Activated CD8-positive, alpha-beta T cell treated with anti-CD3 and anti-CD28 coated beads for 36 hours (primary cell): ENCODE measurements at regions not wholly inside any gene's neighbourhood (a gene's known extent, or its start where the extent isn't known, plus 50 kb on each side); places are given as distances from the start of the nearest gene placed in this dataset.

Experiments
- ATAC-seq: fragments of 200-7000 bp; cut with Tn5 transposase; one replicate; pipeline ENCODE4 v1.10.0; 2021; ENCODE audit warnings: mild to moderate bottlenecking, moderate library complexity
- CTCF ChIA-PET: fragments of 350-600 bp; sonication (Branson Sonifier 250); formaldehyde crosslinking; loops from one replicate; lab custom pipeline; 2021; ENCODE audit warnings: antibody characterized with exemption; lab: Charles Lee
- POLR2A ChIA-PET: fragments of 350-600 bp; sonication (Branson Sonifier 250); formaldehyde crosslinking; loops from one replicate; lab custom pipeline; 2021; ENCODE audit warnings: antibody characterized with exemption; lab: Charles Lee
- DNase-seq: peaks from one replicate; pipeline ENCODE4 v3.0.0-alpha.2; 2020
- H3K27ac Mint-ChIP-seq: one replicate; pipeline ENCODE4 v1.8.0; 2021; ENCODE audit warnings: mild to moderate bottlenecking, mixed read lengths
- H3K27me3 Mint-ChIP-seq: one replicate; pipeline ENCODE4 v1.8.0; 2021; ENCODE audit warnings: mixed read lengths
- H3K36me3 Mint-ChIP-seq: one replicate; pipeline ENCODE4 v1.8.0; 2021; ENCODE audit warnings: low read depth, mixed read lengths
- H3K4me1 Mint-ChIP-seq: one replicate; pipeline ENCODE4 v1.8.0; 2021; ENCODE audit warnings: low read depth, mixed read lengths
- H3K4me3 Mint-ChIP-seq: one replicate; pipeline ENCODE4 v1.8.0; 2021; ENCODE audit warnings: mild to moderate bottlenecking, moderate library complexity, mixed read lengths
- H3K9me3 Mint-ChIP-seq: one replicate; pipeline ENCODE4 v1.8.0; 2021; ENCODE audit warnings: mixed read lengths
- CTCF ChIP-seq: fragments of 200-600 bp; IDR thresholded peaks from one replicate; pipeline ENCODE4 v1.8.0; 2022; ENCODE audit warnings: antibody characterized with exemption, mild to moderate bottlenecking
- intact Hi-C: fragments of 100-400 bp; cut with micrococcal nuclease; formaldehyde crosslinking; loops from one replicate; pipeline ENCODE4 v1.10.0; 2022

DNA sequence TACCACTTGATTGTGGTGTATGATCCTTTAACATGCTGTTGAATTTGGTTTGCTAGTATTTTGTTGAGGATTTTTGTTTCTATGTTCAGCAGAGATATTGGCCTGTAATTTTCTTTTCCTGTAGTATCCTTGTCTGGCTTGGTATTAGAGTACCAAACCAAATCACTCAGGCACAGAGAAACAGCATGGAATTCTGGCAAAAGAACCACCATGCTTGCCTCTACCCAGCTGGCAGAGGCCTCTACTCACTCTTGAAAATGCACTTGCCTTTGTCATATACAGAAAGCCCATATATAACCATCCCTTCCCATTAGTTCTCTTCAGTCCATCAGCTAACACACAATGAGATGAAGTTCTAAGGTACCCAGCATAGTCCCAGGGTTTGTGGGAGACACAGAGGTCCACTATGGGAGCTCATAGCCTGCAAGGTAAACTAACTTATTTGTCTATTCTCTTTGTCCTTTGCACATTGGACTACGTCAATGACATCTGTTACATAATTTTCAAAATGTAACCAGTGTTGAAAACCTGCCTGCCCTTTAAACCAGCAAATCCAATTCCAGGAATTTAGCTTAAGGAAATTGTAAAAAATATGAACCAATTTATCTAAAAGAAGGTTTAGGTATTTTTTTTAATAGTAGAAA is 82.1 kb upstream of the POMGNT2 start:
- ChIA-PET CTCF (no interaction called here), POLR2A (no interaction called here)
- Mint-ChIP-seq H3K27me3 (no peaks in the 10 kb centered on the region), H3K9me3 (peaks cover 12% of the 10 kb centered on the region), H3K27ac (no peak overlapping the region), H3K36me3 (peaks cover 2% of the 10 kb centered on the region), H3K4me3 (no peak overlapping the region), H3K4me1 (peaks cover 17% of the 10 kb centered on the region)
- ATAC-seq (no peak), DNase-seq (no peak)
- TF ChIP-seq CTCF = no peak
- intact Hi-C loops = no loop called here

DNA sequence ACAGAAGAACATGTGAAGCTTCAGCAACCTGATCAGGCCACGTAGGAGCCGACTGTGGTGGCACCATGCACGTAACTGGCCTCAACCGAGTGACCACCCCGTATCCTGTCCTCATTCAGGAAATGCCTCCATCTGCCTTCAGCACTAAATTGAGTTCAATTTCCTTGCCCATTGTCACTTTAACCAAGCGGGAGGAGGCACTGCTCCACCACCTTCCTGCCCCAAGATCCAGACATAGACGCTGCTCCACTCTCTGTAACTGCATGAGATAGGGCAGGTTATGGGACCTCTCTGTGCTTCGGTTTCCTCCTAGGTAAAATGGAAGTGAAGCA is 80.1 kb upstream of the POMGNT2 start:
- H3K4me1 Mint-ChIP-seq = peaks cover 17% of the 10 kb centered on the region
- ChIA-PET CTCF (interaction anchor here (1.0 kb wide), 1 partner anchor 10 kb away, joined by 3 read pairs; no protein-coding TSS in a partner anchor), POLR2A (interaction anchor here (0.8 kb wide), 1 partner anchor 27 kb away, joined by 3 read pairs; no protein-coding TSS in a partner anchor)
- no peaks in the 10 kb centered on the region for H3K27me3 Mint-ChIP-seq
- ATAC-seq (no peak), DNase-seq (no peak)
- intact Hi-C loops = no loop called here
- H3K4me3 Mint-ChIP-seq = no peak overlapping the region
- H3K36me3 Mint-ChIP-seq = peaks cover 2% of the 10 kb centered on the region
- TF ChIP-seq CTCF = no peak
- H3K9me3 Mint-ChIP-seq = peaks cover 13% of the 10 kb centered on the region
- no peak overlapping the region for H3K27ac Mint-ChIP-seq

DNA sequence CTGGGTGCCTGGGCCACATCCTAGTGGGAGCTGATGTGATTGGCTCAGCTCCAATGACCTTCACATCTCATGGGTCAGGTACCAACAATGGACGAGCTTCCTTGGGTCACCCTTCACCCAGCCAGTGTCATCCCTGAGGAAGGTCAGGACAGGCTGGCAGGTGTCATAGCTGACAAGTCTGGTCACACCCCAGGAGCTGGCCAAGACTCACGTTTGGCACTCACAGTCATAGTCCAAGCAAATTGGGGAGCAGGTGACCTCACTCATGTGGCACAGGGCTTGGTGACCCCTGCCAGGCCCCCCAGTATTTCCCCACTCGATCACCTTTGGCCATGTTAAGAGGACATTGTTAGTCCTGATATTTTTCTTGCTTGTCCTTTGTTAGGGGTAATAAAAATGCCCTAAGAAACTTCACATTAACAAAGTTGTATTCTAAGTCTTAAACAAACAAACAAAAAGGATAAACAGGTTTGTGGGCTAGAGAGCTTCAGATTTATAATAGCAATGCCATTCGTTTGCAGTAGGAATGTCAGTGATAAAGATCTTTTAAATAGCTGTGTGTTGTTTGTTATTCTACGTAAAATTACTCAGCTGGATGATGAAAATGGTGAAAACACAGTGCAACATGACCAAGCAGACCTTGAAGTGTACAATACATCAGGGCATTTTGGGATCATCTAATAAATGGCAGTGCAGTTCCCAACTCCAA is 79.5 kb upstream of the POMGNT2 start:
- Mint-ChIP-seq H3K9me3 (peaks cover 15% of the 10 kb centered on the region), H3K4me1 (peaks cover 23% of the 10 kb centered on the region), H3K27me3 (no peaks in the 10 kb centered on the region), H3K36me3 (peaks cover 2% of the 10 kb centered on the region), H3K27ac (no peak overlapping the region), H3K4me3 (no peak overlapping the region)
- intact Hi-C loops = no loop called here
- no peak for ATAC-seq
- ChIA-PET POLR2A (interaction anchor here (0.8 to 0.9 kb wide), 2 partner anchors 27 kb away, joined by 3 read pairs; no protein-coding TSS in a partner anchor), CTCF (interaction anchor here (1.0 to 1.6 kb wide), 2 partner anchors 9 to 10 kb away, joined by 3 read pairs; no protein-coding TSS in a partner anchor)
- no peak for TF ChIP-seq CTCF
- DNase-seq = no peak

- Mint-ChIP-seq H3K36me3 (peaks cover 2% of the 10 kb centered on the region), H3K4me1 (peaks cover 42% of the 10 kb centered on the region), H3K27ac (no peak overlapping the region), H3K27me3 (no peaks in the 10 kb centered on the region), H3K4me3 (no peak overlapping the region), H3K9me3 (peaks cover 9% of the 10 kb centered on the region)
- intact Hi-C loops = no loop called here
- DNase-seq = no peak
- TF ChIP-seq CTCF = no peak
- ChIA-PET POLR2A (no interaction called here), CTCF (no interaction called here)
- ATAC-seq = no peak
Measured at GRCh38 chr3:43183456-43183855, 77.6 kb upstream of the POMGNT2 start.
